ENCODE measurements at regions not wholly inside any gene's neighbourhood (a gene's known extent, or its start where the extent isn't known, plus 50 kb on each side); places are given as distances from the start of the nearest gene placed in this dataset.
A peak's percentile ranks its signal among the peaks of the same experiment; 100 is the strongest.

GRCh38 chr3:145175626-145176025 is 985.4 kb downstream of the PLOD2 start:
- no peak overlapping the region for H3K4me3 ChIP-seq (ENCODE audit: low read length)
- DNase-seq (ENCODE audit: low read depth) = no peak
- TF ChIP-seq CTCF (conservative IDR thresholded peaks at IDR 0.05; ENCODE audit: low read length) = no peak

GRCh38 chr3:145176907-145177306 is 984.1 kb downstream of the PLOD2 start:
- TF ChIP-seq CTCF (conservative IDR thresholded peaks at IDR 0.05; ENCODE audit: low read length) = no peak
- no peak for DNase-seq (ENCODE audit: low read depth)
- no peak overlapping the region for H3K4me3 ChIP-seq (ENCODE audit: low read length)

GRCh38 chr3:145177828-145178227 is 983.2 kb downstream of the PLOD2 start:
- no peak overlapping the region for H3K4me3 ChIP-seq (ENCODE audit: low read length)
- TF ChIP-seq CTCF (conservative IDR thresholded peaks at IDR 0.05; ENCODE audit: low read length) = no peak
- no peak for DNase-seq (ENCODE audit: low read depth)

- TF ChIP-seq CTCF (conservative IDR thresholded peaks at IDR 0.05; ENCODE audit: low read length) = no peak
- peak; percentile 2 for DNase-seq (ENCODE audit: low read depth)
- no peak overlapping the region for H3K4me3 ChIP-seq (ENCODE audit: low read length)
These were observed 978.6 kb downstream of the PLOD2 start for GRCh38 chr3:145182196-145182911.

- TF ChIP-seq CTCF (conservative IDR thresholded peaks at IDR 0.05; ENCODE audit: low read length) = no peak
- no peak overlapping the region for H3K4me3 ChIP-seq (ENCODE audit: low read length)
- DNase-seq (ENCODE audit: low read depth) = no peak
These were observed 977.7 kb downstream of the PLOD2 start for GRCh38 chr3:145183261-145183660.

- no peak overlapping the region for H3K4me3 ChIP-seq (ENCODE audit: low read length)
- no peak for DNase-seq (ENCODE audit: low read depth)
- no peak for TF ChIP-seq CTCF (conservative IDR thresholded peaks at IDR 0.05; ENCODE audit: low read length)
These were observed 972.8 kb downstream of the PLOD2 start for GRCh38 chr3:145188079-145188770.

GRCh38 chr3:145190138-145190537 is 970.8 kb downstream of the PLOD2 start:
- TF ChIP-seq CTCF (conservative IDR thresholded peaks at IDR 0.05; ENCODE audit: low read length) = no peak
- no peak for DNase-seq (ENCODE audit: low read depth)
- no peak overlapping the region for H3K4me3 ChIP-seq (ENCODE audit: low read length)
